WTC11 (cell line): ENCODE measurements at regions not wholly inside any gene's neighbourhood (a gene's known extent, or its start where the extent isn't known, plus 50 kb on each side); places are given as distances from the start of the nearest gene placed in this dataset.

Experiments used
- ATAC-seq: fragments of 200-7000 bp; cut with Tn5 transposase; 2 replicates; pipeline ENCODE4 v1.10.0; 2021; ENCODE audit warnings: mild to moderate bottlenecking, moderate library complexity
- CTCF ChIA-PET: fragments of 300-600 bp; sonication (Branson Sonifier 250); formaldehyde crosslinking; loops from one replicate; lab custom pipeline; 2021; ENCODE audit warnings: antibody characterized with exemption; lab: Charles Lee
- POLR2A ChIA-PET: fragments of 350-600 bp; sonication (Branson Sonifier 250); formaldehyde crosslinking; loops from one replicate; lab custom pipeline; 2021; ENCODE audit warnings: antibody characterized with exemption; lab: Charles Lee
- DNase-seq: peaks from one replicate; pipeline ENCODE4 v3.0.0; 2021; ENCODE audit warnings: low spot score
- H3K27ac Mint-ChIP-seq: 2 replicates; pipeline ENCODE4 v1.8.0; 2021; ENCODE audit warnings: mixed read lengths
- H3K27me3 Mint-ChIP-seq: 2 replicates; pipeline ENCODE4 v1.8.0; 2021; ENCODE audit warnings: low read depth, mild to moderate bottlenecking, moderate library complexity, mixed read lengths
- H3K36me3 Mint-ChIP-seq: 2 replicates; pipeline ENCODE4 v1.8.0; 2021; ENCODE audit warnings: mixed read lengths
- H3K4me1 Mint-ChIP-seq: 2 replicates; pipeline ENCODE4 v1.8.0; 2022; ENCODE audit warnings: mixed read lengths
- H3K4me3 Mint-ChIP-seq: 2 replicates; pipeline ENCODE4 v1.8.0; 2021; ENCODE audit warnings: mild to moderate bottlenecking, moderate library complexity, mixed read lengths
- H3K9me3 Mint-ChIP-seq: 2 replicates; pipeline ENCODE4 v1.8.0; 2021; ENCODE audit warnings: mixed read lengths
- GTF2I ChIP-seq: fragments of 250-450 bp; sonication (Bioruptor Pico); conservative IDR thresholded peaks from 2 replicates; pipeline ENCODE4 v1.4.0; 2021; ENCODE audit warnings: mild to moderate bottlenecking
- KAT7 ChIP-seq: sonication (generic); formaldehyde crosslinking; IDR thresholded peaks from 2 replicates; pipeline ENCODE4 v1.8.1; 2023; ENCODE audit warnings: missing genetic modification reagents, mild to moderate bottlenecking, borderline replicate concordance
- NFATC4 ChIP-seq: fragments of 250-450 bp; sonication (Bioruptor Pico); IDR thresholded peaks from 2 replicates; pipeline ENCODE4 v1.9.0; 2021; ENCODE audit warnings: mild to moderate bottlenecking
- PREB ChIP-seq: sonication (generic); formaldehyde crosslinking; IDR thresholded peaks from 2 replicates; pipeline ENCODE4 v1.8.1; 2022; ENCODE audit warnings: mild to moderate bottlenecking, missing genetic modification reagents, moderate library complexity, borderline replicate concordance
- SMAD3 ChIP-seq: sonication (generic); formaldehyde crosslinking; IDR thresholded peaks from 2 replicates; pipeline ENCODE4 v1.8.0; 2022; ENCODE audit warnings: missing genetic modification reagents, mild to moderate bottlenecking, borderline replicate concordance
- ZBTB21 ChIP-seq: sonication (generic); formaldehyde crosslinking; IDR thresholded peaks from 2 replicates; pipeline ENCODE4 v1.8.1; 2023; ENCODE audit warnings: mild to moderate bottlenecking, missing genetic modification reagents, borderline replicate concordance
- ZNF219 ChIP-seq: sonication (generic); formaldehyde crosslinking; IDR thresholded peaks from 2 replicates; pipeline ENCODE4 v1.8.0; 2023; ENCODE audit warnings: missing genetic modification reagents, mild to moderate bottlenecking, borderline replicate concordance
- ZNF396 ChIP-seq: fragments of 250-450 bp; sonication (Bioruptor Pico); IDR thresholded peaks from 2 replicates; pipeline ENCODE4 v1.8.0; 2021; ENCODE audit warnings: mild to moderate bottlenecking, moderate library complexity, borderline replicate concordance
- ZNF425 ChIP-seq: fragments of 250-450 bp; sonication (Bioruptor Pico); conservative IDR thresholded peaks from 2 replicates; pipeline ENCODE4 v1.9.0; 2021; ENCODE audit warnings: mild to moderate bottlenecking
- ZNF512 ChIP-seq: sonication (generic); formaldehyde crosslinking; IDR thresholded peaks from 2 replicates; pipeline ENCODE4 v1.8.1; 2022; ENCODE audit warnings: missing genetic modification reagents, borderline replicate concordance
- TF ChIP-seq, protein P1 (sequence below): fragments of 250-450 bp; sonication (Bioruptor Pico); IDR thresholded peaks from 2 replicates; pipeline ENCODE4 v1.9.0; 2021; ENCODE audit warnings: mild to moderate bottlenecking
- TF ChIP-seq, protein P2 (sequence below): sonication (generic); formaldehyde crosslinking; IDR thresholded peaks from 2 replicates; pipeline ENCODE4 v1.8.1; 2023; ENCODE audit warnings: mild to moderate bottlenecking, missing genetic modification reagents
- TF ChIP-seq, protein P3 (sequence below): fragments of 250-450 bp; sonication (Bioruptor Pico); IDR thresholded peaks from 2 replicates; pipeline ENCODE4 v1.9.0; 2021; ENCODE audit warnings: mild to moderate bottlenecking, borderline replicate concordance
- TF ChIP-seq, protein P4 (sequence below): sonication (generic); formaldehyde crosslinking; IDR thresholded peaks from 2 replicates; pipeline ENCODE4 v1.8.1; 2023; ENCODE audit warnings: mild to moderate bottlenecking, moderate library complexity, missing genetic modification reagents

DNA sequence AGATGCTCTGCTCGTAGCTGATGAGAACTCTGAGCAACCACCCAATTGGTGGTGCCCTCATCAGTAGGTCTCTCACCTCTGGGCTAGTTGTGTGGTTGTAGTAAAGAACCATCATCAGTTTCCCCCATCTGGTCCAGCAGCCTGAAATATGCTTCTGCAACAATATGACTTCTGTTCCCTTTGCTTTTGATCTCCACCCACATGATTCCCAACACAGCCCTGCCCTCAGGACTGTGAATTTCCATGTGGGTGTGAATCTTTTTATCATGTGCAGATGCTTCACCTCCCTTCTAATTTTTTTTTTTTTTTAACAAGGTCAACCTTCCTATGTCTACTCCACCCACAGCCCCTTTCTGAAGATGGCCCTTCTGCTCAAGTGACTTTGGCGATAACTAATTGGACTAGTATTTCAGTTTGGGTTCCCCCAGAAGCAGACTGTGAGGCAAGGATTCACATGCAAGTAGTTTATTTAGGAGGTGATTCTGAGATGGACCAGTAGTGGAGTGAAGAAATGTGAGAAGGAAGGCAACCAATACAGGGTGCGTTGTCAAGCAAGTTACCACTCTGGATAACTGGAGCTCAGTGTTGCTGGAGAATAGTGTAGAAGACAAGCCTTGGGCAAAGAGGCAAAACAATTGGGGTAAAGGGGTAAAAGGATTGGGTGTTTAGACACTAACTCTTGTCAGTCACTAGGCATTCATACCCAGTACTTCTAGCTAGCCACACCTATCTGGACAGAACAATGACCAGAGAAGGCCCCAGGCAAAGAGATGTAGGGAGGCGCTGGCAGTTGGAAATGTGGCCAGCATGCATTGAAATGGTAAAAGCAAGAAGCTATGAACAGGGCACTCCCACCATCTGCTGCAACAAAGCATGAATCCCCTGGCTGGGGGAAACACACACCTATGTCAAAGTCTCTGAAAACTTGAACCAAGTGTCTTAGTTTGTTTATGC is 466.2 kb downstream of the BCOR start:
- TF ChIP-seq ZNF219 (CRISPR knock-in tag) (no peak), KAT7 (CRISPR knock-in tag) (no peak), ZNF425 (no peak), ZNF512 (CRISPR knock-in tag) (no peak), NFATC4 (no peak)
- TF ChIP-seq, protein P1, sequence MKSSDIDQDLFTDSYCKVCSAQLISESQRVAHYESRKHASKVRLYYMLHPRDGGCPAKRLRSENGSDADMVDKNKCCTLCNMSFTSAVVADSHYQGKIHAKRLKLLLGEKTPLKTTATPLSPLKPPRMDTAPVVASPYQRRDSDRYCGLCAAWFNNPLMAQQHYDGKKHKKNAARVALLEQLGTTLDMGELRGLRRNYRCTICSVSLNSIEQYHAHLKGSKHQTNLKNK: no peak
- CTCF ChIA-PET: no interaction called here
- DNase-seq (no peak), ATAC-seq (no peak)
- Mint-ChIP-seq H3K4me1 (no peaks in the 10 kb centered on the region), H3K4me3 (no peak overlapping the region), H3K27me3 (no peaks in the 10 kb centered on the region), H3K9me3 (no peaks in the 10 kb centered on the region), H3K36me3 (no peaks in the 10 kb centered on the region), H3K27ac (no peak overlapping the region)
- POLR2A ChIA-PET: no interaction called here

GRCh38 chrX:39633293-39633692 is 464.5 kb downstream of the BCOR start:
- no peaks in the 10 kb centered on the region for H3K4me1 Mint-ChIP-seq
- ChIA-PET CTCF (no interaction called here), POLR2A (no interaction called here)
- H3K4me3 Mint-ChIP-seq: no peak overlapping the region
- H3K36me3 Mint-ChIP-seq: no peaks in the 10 kb centered on the region
- H3K27ac Mint-ChIP-seq: no peak overlapping the region
- H3K9me3 Mint-ChIP-seq: 0 out of 2 replicates have a peak, but pooled peaks cover 5% of the 10 kb centered on the region
- no peak for DNase-seq
- ATAC-seq: no peak
- H3K27me3 Mint-ChIP-seq: no peaks in the 10 kb centered on the region
- TF ChIP-seq KAT7 (CRISPR knock-in tag) (no peak), ZNF512 (CRISPR knock-in tag) (no peak), SMAD3 (CRISPR knock-in tag) (no peak), PREB (CRISPR knock-in tag) (no peak), GTF2I (no peak), ZNF396 (CRISPR knock-in tag) (no peak), ZBTB21 (CRISPR knock-in tag) (no peak)
- TF ChIP-seq, protein P2, sequence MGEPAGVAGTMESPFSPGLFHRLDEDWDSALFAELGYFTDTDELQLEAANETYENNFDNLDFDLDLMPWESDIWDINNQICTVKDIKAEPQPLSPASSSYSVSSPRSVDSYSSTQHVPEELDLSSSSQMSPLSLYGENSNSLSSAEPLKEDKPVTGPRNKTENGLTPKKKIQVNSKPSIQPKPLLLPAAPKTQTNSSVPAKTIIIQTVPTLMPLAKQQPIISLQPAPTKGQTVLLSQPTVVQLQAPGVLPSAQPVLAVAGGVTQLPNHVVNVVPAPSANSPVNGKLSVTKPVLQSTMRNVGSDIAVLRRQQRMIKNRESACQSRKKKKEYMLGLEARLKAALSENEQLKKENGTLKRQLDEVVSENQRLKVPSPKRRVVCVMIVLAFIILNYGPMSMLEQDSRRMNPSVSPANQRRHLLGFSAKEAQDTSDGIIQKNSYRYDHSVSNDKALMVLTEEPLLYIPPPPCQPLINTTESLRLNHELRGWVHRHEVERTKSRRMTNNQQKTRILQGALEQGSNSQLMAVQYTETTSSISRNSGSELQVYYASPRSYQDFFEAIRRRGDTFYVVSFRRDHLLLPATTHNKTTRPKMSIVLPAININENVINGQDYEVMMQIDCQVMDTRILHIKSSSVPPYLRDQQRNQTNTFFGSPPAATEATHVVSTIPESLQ (CRISPR knock-in tag): no peak
- TF ChIP-seq, protein P3, sequence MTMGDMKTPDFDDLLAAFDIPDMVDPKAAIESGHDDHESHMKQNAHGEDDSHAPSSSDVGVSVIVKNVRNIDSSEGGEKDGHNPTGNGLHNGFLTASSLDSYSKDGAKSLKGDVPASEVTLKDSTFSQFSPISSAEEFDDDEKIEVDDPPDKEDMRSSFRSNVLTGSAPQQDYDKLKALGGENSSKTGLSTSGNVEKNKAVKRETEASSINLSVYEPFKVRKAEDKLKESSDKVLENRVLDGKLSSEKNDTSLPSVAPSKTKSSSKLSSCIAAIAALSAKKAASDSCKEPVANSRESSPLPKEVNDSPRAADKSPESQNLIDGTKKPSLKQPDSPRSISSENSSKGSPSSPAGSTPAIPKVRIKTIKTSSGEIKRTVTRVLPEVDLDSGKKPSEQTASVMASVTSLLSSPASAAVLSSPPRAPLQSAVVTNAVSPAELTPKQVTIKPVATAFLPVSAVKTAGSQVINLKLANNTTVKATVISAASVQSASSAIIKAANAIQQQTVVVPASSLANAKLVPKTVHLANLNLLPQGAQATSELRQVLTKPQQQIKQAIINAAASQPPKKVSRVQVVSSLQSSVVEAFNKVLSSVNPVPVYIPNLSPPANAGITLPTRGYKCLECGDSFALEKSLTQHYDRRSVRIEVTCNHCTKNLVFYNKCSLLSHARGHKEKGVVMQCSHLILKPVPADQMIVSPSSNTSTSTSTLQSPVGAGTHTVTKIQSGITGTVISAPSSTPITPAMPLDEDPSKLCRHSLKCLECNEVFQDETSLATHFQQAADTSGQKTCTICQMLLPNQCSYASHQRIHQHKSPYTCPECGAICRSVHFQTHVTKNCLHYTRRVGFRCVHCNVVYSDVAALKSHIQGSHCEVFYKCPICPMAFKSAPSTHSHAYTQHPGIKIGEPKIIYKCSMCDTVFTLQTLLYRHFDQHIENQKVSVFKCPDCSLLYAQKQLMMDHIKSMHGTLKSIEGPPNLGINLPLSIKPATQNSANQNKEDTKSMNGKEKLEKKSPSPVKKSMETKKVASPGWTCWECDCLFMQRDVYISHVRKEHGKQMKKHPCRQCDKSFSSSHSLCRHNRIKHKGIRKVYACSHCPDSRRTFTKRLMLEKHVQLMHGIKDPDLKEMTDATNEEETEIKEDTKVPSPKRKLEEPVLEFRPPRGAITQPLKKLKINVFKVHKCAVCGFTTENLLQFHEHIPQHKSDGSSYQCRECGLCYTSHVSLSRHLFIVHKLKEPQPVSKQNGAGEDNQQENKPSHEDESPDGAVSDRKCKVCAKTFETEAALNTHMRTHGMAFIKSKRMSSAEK (CRISPR knock-in tag): no peak
- TF ChIP-seq, protein P4, sequence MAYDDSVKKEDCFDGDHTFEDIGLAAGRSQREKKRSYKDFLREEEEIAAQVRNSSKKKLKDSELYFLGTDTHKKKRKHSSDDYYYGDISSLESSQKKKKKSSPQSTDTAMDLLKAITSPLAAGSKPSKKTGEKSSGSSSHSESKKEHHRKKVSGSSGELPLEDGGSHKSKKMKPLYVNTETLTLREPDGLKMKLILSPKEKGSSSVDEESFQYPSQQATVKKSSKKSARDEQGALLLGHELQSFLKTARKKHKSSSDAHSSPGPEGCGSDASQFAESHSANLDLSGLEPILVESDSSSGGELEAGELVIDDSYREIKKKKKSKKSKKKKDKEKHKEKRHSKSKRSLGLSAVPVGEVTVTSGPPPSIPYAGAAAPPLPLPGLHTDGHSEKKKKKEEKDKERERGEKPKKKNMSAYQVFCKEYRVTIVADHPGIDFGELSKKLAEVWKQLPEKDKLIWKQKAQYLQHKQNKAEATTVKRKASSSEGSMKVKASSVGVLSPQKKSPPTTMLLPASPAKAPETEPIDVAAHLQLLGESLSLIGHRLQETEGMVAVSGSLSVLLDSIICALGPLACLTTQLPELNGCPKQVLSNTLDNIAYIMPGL (CRISPR knock-in tag): no peak
